Small intestine (tissue), 7 donors: ENCODE measurements at regions not wholly inside any gene's neighbourhood (a gene's known extent, or its start where the extent isn't known, plus 50 kb on each side); places are given as distances from the start of the nearest gene placed in this dataset.

ENCODE experiments used
- DNase-seq, 2 donors: peaks; one replicate each; pipeline versions ENCODE4 v3.0.0 to v3.0.0-alpha.2; 2013
- FAIRE-seq: peaks from 2 replicates; lab custom pipeline; 2012; peaks lifted over from hg19 to GRCh38; lab: Jason Lieb, UNC
- H3K27ac ChIP-seq, 3 donors: one replicate each; pipeline ENCODE4 v1.5.1; 2013; ENCODE audit warnings: low read length in 2 of 3, mild to moderate bottlenecking in 2 of 3, control low read depth in 1 of 3, inconsistent platforms in 1 of 3, low read depth in 1 of 3, moderate library complexity in 1 of 3
- H3K27me3 ChIP-seq, 3 donors: one replicate each; pipeline ENCODE4 v1.6.1; 2013; ENCODE audit warnings: low read length in 3 of 3, inconsistent platforms in 1 of 3; ENCODE audit not compliant: control insufficient read depth in 3 of 3, insufficient read depth in 3 of 3
- H3K36me3 ChIP-seq, 3 donors: one replicate each; pipeline ENCODE4 v1.6.1; 2013; ENCODE audit warnings: low read length in 3 of 3, inconsistent platforms in 1 of 3, low read depth in 1 of 3, mild to moderate bottlenecking in 1 of 3, moderate library complexity in 1 of 3; ENCODE audit not compliant: control insufficient read depth in 3 of 3, insufficient read depth in 2 of 3
- H3K4me1 ChIP-seq, 3 donors: one replicate each; pipeline ENCODE4 v1.6.1; 2013; ENCODE audit warnings: low read length in 2 of 3, inconsistent platforms in 1 of 3, low read depth in 1 of 3, mild to moderate bottlenecking in 1 of 3, moderate library complexity in 1 of 3; ENCODE audit not compliant: control insufficient read depth in 3 of 3, insufficient read depth in 2 of 3
- H3K4me3 ChIP-seq, 3 donors: one replicate each; pipeline ENCODE4 v1.5.1; 2013; ENCODE audit warnings: low read length in 3 of 3, control low read depth in 1 of 3, inconsistent platforms in 1 of 3, low read depth in 1 of 3, mild to moderate bottlenecking in 1 of 3, moderate library complexity in 1 of 3
- H3K9me3 ChIP-seq, 2 donors: one replicate each; pipeline ENCODE4 v1.6.1; 2013; ENCODE audit warnings: low read depth in 1 of 2, low read length in 1 of 2; ENCODE audit not compliant: control insufficient read depth in 2 of 2, insufficient read depth in 1 of 2
- WGBS, 3 donors: extraction: QIAGEN DNeasy Blood & Tissue Kit; methylation state at CpG; one replicate each; pipeline ENCODE4 v1.1.7; 2013; 5-methylcytosine and 5-hydroxymethylcytosine counted together
- donor health status: healthy with polysubstance abuse.
- donor health status: control.
- donor health status: control.
- donor health status: Bipolar disorder and iron deficiency.
- donor health status: healthy.

GRCh38 chr3:190252080-190252479 lies 70.2 kb downstream of the CLDN1 start:
- Histone ChIP-seq H3K27ac (no peak overlapping the region), H3K9me3 (peaks cover 0 to 2% of the 10 kb centered on the region in 2 donors), H3K27me3 (no peaks in the 10 kb centered on the region), H3K4me1 (no peaks in the 10 kb centered on the region), H3K36me3 (no peaks in the 10 kb centered on the region), H3K4me3 (no peak overlapping the region)
- FAIRE-seq (no peak), DNase-seq (no peak)
- 79 to 94% (median 86%) methylated on average over 1 of the region's 1 CpG for WGBS, 3 donors

DNA sequence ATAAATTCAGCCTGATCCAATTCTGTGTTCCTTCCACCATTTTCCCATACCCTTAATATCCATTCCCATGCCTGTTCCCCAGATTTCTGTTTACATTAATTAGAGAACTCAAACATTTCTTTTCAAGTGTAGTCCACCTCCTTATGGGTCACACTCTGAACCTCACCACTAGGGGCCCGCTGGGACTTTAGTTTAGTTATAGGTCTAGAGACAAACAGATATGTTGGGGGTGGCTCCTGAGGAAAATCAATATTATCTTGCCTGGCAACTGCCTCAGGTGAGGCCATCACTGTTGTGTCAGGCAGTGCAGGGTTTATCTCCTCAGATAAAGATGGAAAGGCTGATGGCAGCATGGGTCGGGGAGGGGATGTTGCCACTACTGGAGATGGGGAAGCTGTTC lies 72.8 kb downstream of the CLDN1 start:
- Histone ChIP-seq H3K27me3 (no peaks in the 10 kb centered on the region), H3K27ac (no peak overlapping the region), H3K4me1 (no peaks in the 10 kb centered on the region), H3K4me3 (no peak overlapping the region), H3K9me3 (peaks cover 0 to 17% of the 10 kb centered on the region in 2 donors), H3K36me3 (no peaks in the 10 kb centered on the region)
- WGBS, 3 donors, result 74 to 77% (median 76%) methylated on average over 2 of the region's 2 CpGs
- FAIRE-seq (no peak), DNase-seq (no peak)

DNA sequence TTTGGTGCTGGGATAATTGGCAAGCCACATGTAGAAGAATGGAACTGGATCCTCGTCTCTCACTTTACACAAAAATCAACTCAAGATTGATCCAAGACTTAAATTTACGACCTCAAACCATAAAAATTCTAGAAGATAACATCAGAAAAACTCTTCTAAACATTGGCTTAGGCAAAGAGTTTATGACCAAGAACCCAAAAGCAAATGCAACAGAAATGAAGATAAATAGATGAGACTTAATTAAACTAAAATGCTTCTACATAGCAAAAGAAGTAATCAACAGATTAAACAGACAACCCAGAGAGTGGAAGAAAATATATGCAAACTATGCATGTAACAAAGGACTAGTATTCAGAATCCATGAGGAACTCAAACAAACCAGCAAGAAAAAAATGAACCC lies 80.1 kb downstream of the CLDN1 start:
- Histone ChIP-seq H3K27ac (no peak overlapping the region), H3K4me1 (no peaks in the 10 kb centered on the region), H3K36me3 (no peaks in the 10 kb centered on the region), H3K9me3 (peaks cover 0 to 32% of the 10 kb centered on the region in 2 donors), H3K27me3 (no peaks in the 10 kb centered on the region), H3K4me3 (no peak overlapping the region)
- WGBS, 3 donors, result 21 to 53% (median 45%) methylated on average over 2 of the region's 2 CpGs
- DNase-seq (no peak), FAIRE-seq (no peak)

DNA sequence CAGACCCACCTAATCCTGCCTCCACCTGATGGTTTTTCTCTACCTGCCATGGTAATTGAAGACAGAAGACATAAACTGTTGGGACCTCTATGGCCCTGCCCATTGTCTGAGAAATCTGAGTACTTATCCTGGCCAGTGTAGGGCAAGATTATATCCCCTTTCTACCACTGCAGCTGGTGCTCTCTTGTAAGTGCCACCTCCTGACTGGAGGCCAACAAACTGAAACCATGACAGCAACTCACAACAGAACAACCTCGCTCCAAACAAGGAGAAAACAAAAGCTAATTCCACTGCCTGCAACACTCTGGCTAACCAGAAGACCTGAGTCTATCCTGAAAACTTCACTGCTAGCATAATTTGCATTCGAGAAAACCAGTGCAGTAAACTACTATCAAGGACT lies 82.9 kb downstream of the CLDN1 start:
- Histone ChIP-seq H3K4me1 (no peaks in the 10 kb centered on the region), H3K36me3 (no peaks in the 10 kb centered on the region), H3K9me3 (peaks cover 0 to 17% of the 10 kb centered on the region in 2 donors), H3K4me3 (no peak overlapping the region), H3K27ac (no peak overlapping the region), H3K27me3 (no peaks in the 10 kb centered on the region)
- 73 to 80% (median 75%) methylated on average over 2 of the region's 2 CpGs for WGBS, 3 donors
- FAIRE-seq (no peak), DNase-seq (no peak)

DNA sequence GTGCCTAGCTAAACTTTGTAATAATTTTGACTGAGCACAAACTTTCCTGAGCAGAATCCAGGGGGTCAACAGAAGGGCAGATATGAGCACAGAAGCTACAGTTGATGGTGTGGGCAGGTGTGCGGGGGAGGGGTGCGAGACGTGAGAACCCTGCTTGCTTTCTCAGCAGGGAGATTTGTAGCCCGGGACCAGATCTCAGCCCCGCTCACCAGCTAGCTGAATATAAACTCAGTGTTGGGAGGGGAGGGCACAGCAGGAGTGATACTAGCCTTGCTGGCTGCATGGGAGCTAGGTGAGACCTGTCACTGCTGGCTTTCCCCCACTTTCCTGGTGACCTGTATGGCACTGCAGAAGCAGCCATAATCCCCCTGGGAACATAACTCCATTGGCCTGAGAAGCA lies 83.4 kb downstream of the CLDN1 start:
- Histone ChIP-seq H3K4me1 (no peaks in the 10 kb centered on the region), H3K27ac (no peak overlapping the region), H3K36me3 (no peaks in the 10 kb centered on the region), H3K9me3 (peaks cover 0 to 15% of the 10 kb centered on the region in 2 donors), H3K4me3 (no peak overlapping the region), H3K27me3 (no peaks in the 10 kb centered on the region)
- WGBS, 3 donors, result 81 to 93% (median 91%) methylated on average over 5 of the region's 5 CpGs
- no peak for DNase-seq
- FAIRE-seq, result no peak

DNA sequence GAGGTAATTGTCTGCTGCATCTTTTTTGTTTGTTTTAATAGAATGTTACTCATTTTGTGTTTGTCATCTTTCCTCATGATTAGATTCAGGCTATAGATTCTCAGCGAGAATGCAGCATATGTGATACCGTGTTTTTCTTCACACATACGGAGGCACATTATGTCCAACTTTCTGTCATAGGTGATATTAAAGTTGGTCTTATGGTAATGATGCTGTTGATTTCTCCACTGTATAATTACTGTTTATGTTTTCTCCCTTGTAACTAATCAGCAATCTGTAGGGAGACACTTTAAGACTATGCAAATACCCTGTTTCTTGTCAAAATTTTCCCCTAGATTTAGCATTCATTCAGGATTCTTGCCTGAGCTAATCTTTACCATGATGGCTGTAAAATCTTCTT lies 87.6 kb downstream of the CLDN1 start:
- H3K27ac ChIP-seq, result no peak overlapping the region
- no peaks in the 10 kb centered on the region for H3K27me3 ChIP-seq
- H3K4me3 ChIP-seq, result no peak overlapping the region
- FAIRE-seq (no peak), DNase-seq (no peak)
- no peaks in the 10 kb centered on the region for H3K36me3 ChIP-seq
- no peaks in the 10 kb centered on the region for H3K4me1 ChIP-seq
- WGBS, 3 donors, result 94 to 97% (median 95%) methylated on average over 3 of the region's 3 CpGs
- H3K9me3 ChIP-seq, result peaks cover 0 to 13% of the 10 kb centered on the region in 2 donors

DNA sequence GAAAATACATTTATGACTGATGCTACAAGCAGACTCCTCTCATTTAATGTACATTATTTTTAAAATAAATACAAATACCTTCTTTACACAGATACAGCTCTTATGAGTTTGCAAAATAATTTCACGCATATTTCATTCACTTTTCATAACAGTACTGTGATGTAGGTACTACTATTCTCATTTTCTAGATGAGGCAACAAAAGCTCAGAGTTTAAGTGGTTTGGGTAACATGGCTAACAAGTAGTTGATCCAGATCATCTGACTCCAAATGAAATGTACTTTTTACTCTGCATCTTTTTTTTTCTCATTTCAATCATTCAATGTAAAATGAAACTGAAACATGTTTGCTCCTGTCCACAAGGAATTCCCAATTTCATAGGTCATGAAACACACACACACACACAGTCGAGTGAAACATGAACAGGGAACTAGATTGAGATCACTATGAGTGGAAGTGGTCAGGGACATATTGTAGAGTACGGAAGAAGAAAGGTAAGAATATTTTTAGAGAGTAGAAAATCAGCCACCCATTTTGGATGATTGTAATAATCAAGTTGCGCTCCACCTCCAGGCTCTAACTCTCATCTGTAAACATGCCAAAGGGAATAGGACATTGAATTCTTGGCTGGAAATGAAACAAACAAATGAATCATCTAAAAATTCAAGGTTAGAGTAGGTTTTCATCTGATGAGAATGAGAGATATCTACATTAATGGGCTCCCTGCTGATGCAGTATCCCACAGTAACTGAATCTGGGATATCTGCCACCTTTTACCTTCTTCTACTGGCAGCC lies 92.4 kb downstream of the CLDN1 start:
- H3K4me3 ChIP-seq, result no peak overlapping the region
- H3K9me3 ChIP-seq, result no peaks in the 10 kb centered on the region
- no peaks in the 10 kb centered on the region for H3K4me1 ChIP-seq
- no peaks in the 10 kb centered on the region for H3K27me3 ChIP-seq
- 62 to 69% (median 63%) methylated on average over 4 of the region's 4 CpGs for WGBS, 3 donors
- H3K27ac ChIP-seq, result no peak overlapping the region
- H3K36me3 ChIP-seq, result no peaks in the 10 kb centered on the region
- FAIRE-seq (no peak), DNase-seq (no peak)

- no peak for FAIRE-seq
- Histone ChIP-seq H3K27me3 (no peaks in the 10 kb centered on the region), H3K36me3 (no peaks in the 10 kb centered on the region), H3K9me3 (no peaks in the 10 kb centered on the region), H3K4me3 (no peak overlapping the region), H3K4me1 (no peaks in the 10 kb centered on the region), H3K27ac (no peak overlapping the region)
- 77 to 80% (median 79%) methylated on average over 2 of the region's 2 CpGs for WGBS, 3 donors
- no peak for DNase-seq
These were observed 95.2 kb downstream of the CLDN1 start for GRCh38 chr3:190227064-190227463.
